ENCODE measurements at regions not wholly inside any gene's neighbourhood (a gene's known extent, or its start where the extent isn't known, plus 50 kb on each side); places are given as distances from the start of the nearest gene placed in this dataset.

DNA sequence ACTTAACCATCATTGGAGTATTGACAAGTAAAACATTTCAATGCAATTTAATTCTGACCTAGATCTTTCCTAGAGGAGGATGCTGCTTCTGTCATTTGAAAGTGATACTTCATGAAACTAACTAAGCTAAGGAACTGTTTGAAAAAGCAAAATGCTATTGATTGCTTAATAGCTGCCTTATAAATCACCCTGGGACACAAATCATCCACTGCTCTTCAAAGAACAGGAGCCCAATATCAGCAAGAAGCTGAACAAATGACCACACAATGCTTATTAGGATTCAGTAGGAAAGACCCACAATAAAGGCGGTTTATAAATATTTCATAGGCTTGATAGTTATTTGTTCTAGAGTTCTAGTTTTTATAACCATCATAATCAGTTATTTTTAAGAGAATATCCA lies 216.3 kb downstream of the TEX36 start (continued):
- TF ChIP-seq BHLHE40 (IDR thresholded peaks at IDR 0.05; ENCODE audit: low read depth, low read length) (no peak), FOXS1 (CRISPR knock-in tag; IDR thresholded peaks at IDR 0.05) (no peak), FOSB (CRISPR knock-in tag; IDR thresholded peaks at IDR 0.05) (no peak)

- FAIRE-seq (no peak), ATAC-seq (no peak), DNase-seq (ENCODE audit: low read depth in 1 of 2, low spot score in 1 of 2) (no peak)
- 60% methylated on average over 2 of the region's 2 CpGs for WGBS (ENCODE audit: missing lambda C conversion rate)
- no peaks in the 10 kb centered on the region for H3K9me3 ChIP-seq
- no peak overlapping the region for H3K27ac ChIP-seq
- no peaks in the 10 kb centered on the region for H3K4me1 ChIP-seq
- H3K4me2 ChIP-seq, result no peak overlapping the region
- ChIA-PET CTCF (no interaction called here), POLR2A (no interaction called here)
- TF ChIP-seq GATA3 (IDR thresholded peaks at IDR 0.05; ENCODE audit: borderline replicate concordance) (no peak), FOXS1 (CRISPR knock-in tag; IDR thresholded peaks at IDR 0.05) (no peak), ELK1 (IDR thresholded peaks at IDR 0.05; ENCODE audit: low read depth, low read length) (no peak), JUN (IDR thresholded peaks at IDR 0.05) (no peak), FOSL2 (IDR thresholded peaks at IDR 0.05) (no peak), FOSL2 (CRISPR knock-in tag; IDR thresholded peaks at IDR 0.05) (no peak), EHF (CRISPR knock-in tag; IDR thresholded peaks at IDR 0.05) (no peak), CEBPB (IDR thresholded peaks at IDR 0.05) (no peak), ZNF302 (CRISPR knock-in tag; IDR thresholded peaks at IDR 0.05) (no peak), CHD4 (IDR thresholded peaks at IDR 0.05; ENCODE audit: borderline replicate concordance) (no peak), HMGXB4 (CRISPR knock-in tag; IDR thresholded peaks at IDR 0.05; ENCODE audit: borderline replicate concordance) (no peak), SREBF2 (IDR thresholded peaks at IDR 0.05) (no peak), HOXB13 (CRISPR knock-in tag; IDR thresholded peaks at IDR 0.05; ENCODE audit: low read depth) (no peak), TP53 (CRISPR knock-in tag; IDR thresholded peaks at IDR 0.05) (no peak), CBX8 (IDR thresholded peaks at IDR 0.05) (no peak), ESRRA (IDR thresholded peaks at IDR 0.05; ENCODE audit: borderline replicate concordance, low read length) (no peak), EHMT2 (IDR thresholded peaks at IDR 0.05; ENCODE audit: low read depth) (no peak), HEYL (CRISPR knock-in tag; IDR thresholded peaks at IDR 0.05) (no peak), POLR2AphosphoS2 (conservative IDR thresholded peaks at IDR 0.05; ENCODE audit: low read length) (no peak)
- TF ChIP-seq, protein P1, sequence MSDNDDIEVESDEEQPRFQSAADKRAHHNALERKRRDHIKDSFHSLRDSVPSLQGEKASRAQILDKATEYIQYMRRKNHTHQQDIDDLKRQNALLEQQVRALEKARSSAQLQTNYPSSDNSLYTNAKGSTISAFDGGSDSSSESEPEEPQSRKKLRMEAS (IDR thresholded peaks at IDR 0.05), result no peak
- H3K4me3 ChIP-seq, result no peak overlapping the region
These were observed 220.1 kb downstream of the TEX36 start for GRCh38 chr10:125462845-125463244.

- no peaks in the 10 kb centered on the region for H3K9me3 ChIP-seq
- H3K4me2 ChIP-seq, result no peak overlapping the region
- no peaks in the 10 kb centered on the region for H3K4me1 ChIP-seq
- no peak for DNase-seq (ENCODE audit: low read depth in 1 of 2, low spot score in 1 of 2)
- H3K27ac ChIP-seq, result no peak overlapping the region
- CTCF ChIA-PET, result interaction anchor here (0.8 kb wide), 1 partner anchor 12 kb away, joined by 3 read pairs; no protein-coding TSS in a partner anchor
- no peak overlapping the region for H3K4me3 ChIP-seq
- 23% methylated on average over 4 of the region's 4 CpGs for WGBS (ENCODE audit: missing lambda C conversion rate)
- no peak for FAIRE-seq
- POLR2A ChIA-PET, result no interaction called here
- TF ChIP-seq EHMT2 (IDR thresholded peaks at IDR 0.05; ENCODE audit: low read depth) (no peak), ELK1 (IDR thresholded peaks at IDR 0.05; ENCODE audit: low read depth, low read length) (no peak)
- ATAC-seq, result no peak
These were observed 222.6 kb downstream of the TEX36 start for GRCh38 chr10:125460326-125460725.

Data from A549 (cell line).